H1 (cell line): ENCODE measurements at regions not wholly inside any gene's neighbourhood (a gene's known extent, or its start where the extent isn't known, plus 50 kb on each side); places are given as distances from the start of the nearest gene placed in this dataset.

Source experiments
- CBX8 ChIP-seq: fragments of 300-800, 300-1000 bp; sonication (generic); IDR thresholded peaks from 2 replicates; pipeline ENCODE4 v1.7.1; 2016; ENCODE audit warnings: low read depth, low read length, borderline replicate concordance
- CHD7 ChIP-seq: fragments of 300-600 bp; sonication (generic); IDR thresholded peaks from 2 replicates; pipeline ENCODE4 v1.7.1; 2012; ENCODE audit warnings: low read length, moderate library complexity, mild to moderate bottlenecking, inconsistent platforms; ENCODE audit not compliant: insufficient replicate concordance
- FOSL1 ChIP-seq: IDR thresholded peaks from 2 replicates; pipeline ENCODE4 v1.6.1; 2011; ENCODE audit warnings: mild to moderate bottlenecking, low read depth, low read length, moderate library complexity; ENCODE audit not compliant: insufficient read depth
- JUN ChIP-seq: IDR thresholded peaks from 2 replicates; pipeline ENCODE4 v1.6.1; 2011; ENCODE audit warnings: low read depth, mild to moderate bottlenecking, improper control_type of control experiment, low read length
- KDM5A ChIP-seq: fragments of 200-600 bp; IDR thresholded peaks from 2 replicates; pipeline ENCODE4 v1.7.1; 2012; ENCODE audit warnings: mild to moderate bottlenecking, low read length, inconsistent platforms, mixed read lengths
- MAFK ChIP-seq: IDR thresholded peaks from 2 replicates; pipeline ENCODE4 v1.6.1; 2012; ENCODE audit warnings: low read depth, mild to moderate bottlenecking, improper control_type of control experiment, low read length
- POLR2A ChIP-seq, 2 experiments: IDR thresholded peaks; 1 replicate in 1 of 2; 2 replicates in 1 of 2; pipeline ENCODE4 v1.6.1; 2011; ENCODE audit warnings: low read depth in 2 of 2, low read length in 2 of 2, mild to moderate bottlenecking in 2 of 2; ENCODE audit errors: control extremely low read depth in 1 of 2
- POU5F1 ChIP-seq: IDR thresholded peaks from 2 replicates; pipeline ENCODE4 v1.6.1; 2011; ENCODE audit warnings: low read depth, mild to moderate bottlenecking, low read length, moderate library complexity
- RNF2 ChIP-seq: fragments of 200-900, 300-1000 bp; sonication (generic); IDR thresholded peaks from 2 replicates; pipeline ENCODE4 v1.7.1; 2016; ENCODE audit warnings: borderline replicate concordance, low read depth, mild to moderate bottlenecking, antibody characterized with exemption, low read length; ENCODE audit not compliant: poor library complexity, severe bottlenecking; ENCODE audit errors: missing control alignments
- SP1 ChIP-seq: IDR thresholded peaks from 2 replicates; pipeline ENCODE4 v1.6.1; 2011; ENCODE audit warnings: low read depth, low read length
- TCF12 ChIP-seq: IDR thresholded peaks from 2 replicates; pipeline ENCODE4 v1.6.1; 2011; ENCODE audit warnings: low read depth, mild to moderate bottlenecking, low read length

DNA sequence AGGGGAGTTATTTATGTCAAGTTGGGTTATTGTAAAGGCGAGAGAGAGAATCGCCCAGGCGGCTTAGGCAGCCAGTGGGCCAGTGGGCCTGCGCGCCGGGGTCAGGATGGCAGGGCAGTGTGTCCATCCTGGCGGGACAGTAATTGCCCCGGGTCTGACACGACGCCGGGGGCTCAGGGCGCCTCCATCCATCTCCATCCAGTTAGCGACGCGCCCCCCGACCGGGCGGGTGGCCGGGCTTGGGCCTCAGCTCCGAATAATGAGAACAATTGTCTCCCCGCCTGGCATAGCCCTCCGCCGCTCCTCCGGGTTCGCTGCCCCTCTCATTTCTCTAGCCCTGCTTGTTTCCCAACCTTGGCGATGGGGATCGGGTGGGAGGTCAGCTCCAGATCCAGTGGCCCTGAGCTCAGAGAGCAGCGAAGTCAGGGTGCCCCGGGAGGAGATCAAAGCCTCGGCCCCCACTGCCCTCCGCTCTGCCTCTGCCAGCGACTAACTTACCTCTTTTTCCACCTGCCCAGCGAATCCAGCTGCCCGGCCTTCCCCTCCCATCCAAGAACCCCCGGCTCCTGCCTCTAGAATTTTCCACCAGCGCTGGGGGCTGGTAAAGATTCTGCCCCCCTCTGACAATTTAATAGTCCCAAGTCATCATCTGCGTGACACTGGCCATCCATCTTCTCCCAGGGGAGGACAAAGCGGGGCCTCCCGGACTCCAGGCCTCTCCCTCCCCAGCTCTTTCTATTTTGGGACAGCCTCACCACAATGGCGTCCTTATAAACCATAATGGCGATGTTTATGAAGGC lies 56.9 kb upstream of the TMEM33 start (continued):
- TF ChIP-seq FOSL1 (no peak), CHD7 (no peak), SP1 (no peak), POLR2A (IDR thresholded peaks at IDR 0.05; ENCODE audit: control extremely low read depth in 1 of 2, low read depth in 2 of 2, low read length in 2 of 2) (no peak), POU5F1 (no peak), RNF2 (peak; percentile 60), JUN (no peak), MAFK (no peak), KDM5A (no peak), TCF12 (no peak), CBX8 (0 out of 2 replicates have a peak, but pooled peaks have one; percentile 13)
